ENCODE measurements at regions not wholly inside any gene's neighbourhood (a gene's known extent, or its start where the extent isn't known, plus 50 kb on each side); places are given as distances from the start of the nearest gene placed in this dataset.
"Not testable (repeated sequence)": the region's sequence is repeated elsewhere in the genome, so short reads cannot be mapped to it uniquely, and the experiment has no call there.

GRCh38 chr2:18077231-18077630, 198.8 kb downstream of the KCNS3 start:
- DNase-seq (ENCODE audit: low read depth): no peak
- no peak overlapping the region for H3K4me3 ChIP-seq (ENCODE audit: low read depth, low read length)

DNA sequence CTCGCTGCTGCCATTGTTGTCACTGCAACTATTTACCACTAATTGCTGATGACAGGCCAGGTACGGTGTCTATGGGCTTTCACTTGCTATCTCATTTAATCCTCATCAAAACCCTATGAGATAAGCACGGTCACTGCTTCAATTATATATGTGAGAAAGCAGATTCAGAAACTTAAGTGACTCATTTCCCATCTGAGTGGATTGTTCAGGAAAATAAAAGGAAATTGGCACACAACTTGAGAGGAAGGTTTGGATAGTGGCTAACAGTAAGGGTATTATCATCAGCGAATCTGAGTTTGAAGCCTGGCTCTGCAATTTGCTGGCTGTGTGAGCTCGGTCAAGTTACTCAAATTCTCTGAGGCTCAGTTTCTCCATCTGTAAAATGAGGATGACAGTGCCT, 196.0 kb downstream of the KCNS3 start:
- no peak for DNase-seq (ENCODE audit: low read depth)
- no peak overlapping the region for H3K4me3 ChIP-seq (ENCODE audit: low read depth, low read length)

GRCh38 chr2:18073601-18074000, 195.1 kb downstream of the KCNS3 start:
- no peak overlapping the region for H3K4me3 ChIP-seq (ENCODE audit: low read depth, low read length)
- no peak for DNase-seq (ENCODE audit: low read depth)

GRCh38 chr2:18067588-18068384, 189.3 kb downstream of the KCNS3 start:
- no peak overlapping the region for H3K4me3 ChIP-seq (ENCODE audit: low read depth, low read length)

GRCh38 chr2:18066894-18067293, 188.4 kb downstream of the KCNS3 start:
- DNase-seq (ENCODE audit: low read depth): no peak
- no peak overlapping the region for H3K4me3 ChIP-seq (ENCODE audit: low read depth, low read length)

More at GRCh38 chr2:18067588-18068384, 189.3 kb downstream of the KCNS3 start:
- DNase-seq (ENCODE audit: low read depth): no peak

- no peak for DNase-seq (ENCODE audit: low read depth)
- H3K4me3 ChIP-seq (ENCODE audit: low read depth, low read length): no peak overlapping the region
Observed at GRCh38 chr2:18066066-18066465, 187.6 kb downstream of the KCNS3 start.

DNA sequence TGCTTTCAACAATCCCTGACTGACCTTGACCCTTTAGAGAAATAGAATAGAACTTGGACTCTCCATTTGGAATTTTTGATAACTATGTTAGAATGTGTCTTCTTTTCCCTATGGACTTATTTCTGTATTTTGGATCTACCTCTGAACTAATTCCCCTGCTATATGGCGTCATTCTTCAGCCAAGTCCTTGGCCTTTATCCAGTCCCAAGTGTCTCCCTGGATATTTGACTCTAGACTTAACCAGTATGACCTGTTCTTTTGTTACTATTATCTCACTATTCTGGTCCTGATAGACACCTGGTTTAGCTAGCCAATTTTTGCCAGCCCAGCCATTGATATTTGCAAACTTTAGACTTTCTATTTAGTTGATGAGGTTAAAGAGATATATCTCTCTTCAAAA, 186.8 kb downstream of the KCNS3 start:
- DNase-seq (ENCODE audit: low read depth): no peak
- H3K4me3 ChIP-seq (ENCODE audit: low read depth, low read length): no peak overlapping the region

DNA sequence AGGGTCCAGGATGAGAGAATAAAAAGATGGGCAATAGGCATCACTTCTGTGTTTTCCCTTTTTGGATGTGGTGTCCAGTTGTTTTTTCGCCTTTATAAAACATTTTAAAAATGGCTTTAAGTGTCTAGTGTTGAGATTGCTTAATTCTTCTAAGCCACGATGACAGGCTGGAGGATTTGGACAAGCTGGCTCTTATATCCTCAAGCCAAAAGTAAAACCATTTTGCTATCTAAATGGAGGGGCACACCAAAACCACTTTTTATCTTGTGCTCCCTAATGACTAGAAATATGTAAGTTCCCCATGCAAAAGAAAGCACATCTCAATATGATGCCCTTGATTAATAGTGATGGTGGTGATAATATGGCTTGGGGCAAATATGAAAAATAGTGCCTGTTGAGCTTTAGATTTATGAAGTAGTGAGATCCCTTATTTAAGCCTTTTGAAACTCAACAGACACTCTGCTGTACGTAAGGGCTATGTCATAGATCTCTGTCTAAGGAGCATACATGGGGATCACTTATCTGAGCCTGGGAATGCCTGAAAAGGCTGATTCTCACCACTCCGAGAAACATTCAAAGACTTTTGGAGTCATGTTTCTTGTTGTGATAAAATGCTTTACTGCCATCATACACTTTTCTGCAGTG, 185.5 kb downstream of the KCNS3 start:
- no peak overlapping the region for H3K4me3 ChIP-seq (ENCODE audit: low read depth, low read length)
- DNase-seq (ENCODE audit: low read depth): no peak

GRCh38 chr2:18062892-18063291, 184.4 kb downstream of the KCNS3 start:
- H3K4me3 ChIP-seq (ENCODE audit: low read depth, low read length): no peak overlapping the region
- DNase-seq (ENCODE audit: low read depth): no peak

- DNase-seq (ENCODE audit: low read depth): no peak
- H3K4me3 ChIP-seq (ENCODE audit: low read depth, low read length): no peak overlapping the region
Observed at GRCh38 chr2:18061717-18062116, 183.2 kb downstream of the KCNS3 start.

DNA sequence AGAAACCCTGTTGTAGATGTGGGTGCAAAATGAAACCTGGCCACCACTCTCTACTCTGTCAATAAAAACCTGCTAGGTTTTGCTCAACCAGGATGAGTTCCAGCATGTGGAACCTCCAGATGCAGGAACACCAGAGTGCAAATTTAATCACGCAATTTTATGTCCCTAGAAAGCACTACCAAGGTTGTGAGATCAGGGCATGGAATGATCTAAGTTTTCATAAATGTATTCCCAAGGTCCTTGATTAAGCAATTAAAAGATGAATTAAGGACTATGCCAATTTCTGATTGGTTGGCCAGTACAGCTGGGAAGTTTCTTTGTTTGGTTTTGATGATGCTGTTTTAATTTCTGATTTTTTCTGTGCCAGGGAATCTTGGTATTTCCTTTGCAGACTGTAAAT, 179.2 kb downstream of the KCNS3 start:
- DNase-seq (ENCODE audit: low read depth): no peak
- no peak overlapping the region for H3K4me3 ChIP-seq (ENCODE audit: low read depth, low read length)

DNA sequence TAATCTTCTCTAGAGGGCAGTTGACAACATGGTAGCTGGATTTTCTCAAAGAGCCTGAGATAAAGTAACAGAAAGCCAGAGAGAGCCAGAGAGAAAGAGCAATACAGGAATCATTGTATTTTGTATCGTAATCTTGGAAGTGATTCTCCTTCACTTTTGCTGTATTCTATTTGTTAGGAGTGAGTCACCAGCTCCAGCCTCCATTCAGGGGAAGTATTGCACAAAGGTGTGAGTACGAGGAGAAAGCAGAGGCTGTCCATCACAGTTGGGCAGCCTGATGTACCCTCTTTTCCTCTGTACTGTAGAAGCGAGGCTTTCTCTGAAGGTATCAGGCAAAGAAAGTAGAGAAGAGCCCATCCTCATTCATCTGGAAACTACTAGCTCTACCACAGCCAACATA, 176.8 kb downstream of the KCNS3 start:
- no peak overlapping the region for H3K4me3 ChIP-seq (ENCODE audit: low read depth, low read length)
- no peak for DNase-seq (ENCODE audit: low read depth)

- DNase-seq (ENCODE audit: low read depth): no peak
- H3K4me3 ChIP-seq (ENCODE audit: low read depth, low read length): no peak overlapping the region
Observed at GRCh38 chr2:18050001-18050400, 171.5 kb downstream of the KCNS3 start.

DNA sequence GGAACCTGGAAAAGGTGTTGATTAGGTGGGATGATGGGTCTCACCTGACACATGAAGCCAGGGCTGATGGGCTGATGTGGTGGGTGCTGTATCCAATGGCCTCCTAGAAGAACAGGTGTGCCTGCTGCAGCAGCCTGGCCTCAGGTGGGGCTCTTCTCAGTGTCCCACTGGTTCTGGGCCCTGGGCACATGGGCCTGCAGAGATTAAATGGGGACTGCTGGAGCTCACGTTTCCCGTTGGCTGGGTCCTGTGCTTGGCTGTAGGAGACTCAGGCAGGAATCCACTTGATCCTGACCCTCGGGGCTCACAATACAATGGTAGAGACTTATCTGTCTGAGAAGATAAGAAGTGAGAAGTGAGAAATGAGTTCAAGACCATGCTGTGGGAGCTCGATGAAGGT, 170.9 kb downstream of the KCNS3 start:
- H3K4me3 ChIP-seq (ENCODE audit: low read depth, low read length): no peak overlapping the region
- no peak for DNase-seq (ENCODE audit: low read depth)

GRCh38 chr2:18047896-18048657, 169.6 kb downstream of the KCNS3 start:
- no peak for DNase-seq (ENCODE audit: low read depth)
- H3K4me3 ChIP-seq (ENCODE audit: low read depth, low read length): no peak overlapping the region

GRCh38 chr2:18047213-18047611, 168.7 kb downstream of the KCNS3 start:
- H3K4me3 ChIP-seq (ENCODE audit: low read depth, low read length): no peak overlapping the region
- DNase-seq (ENCODE audit: low read depth): peak; percentile 19

DNA sequence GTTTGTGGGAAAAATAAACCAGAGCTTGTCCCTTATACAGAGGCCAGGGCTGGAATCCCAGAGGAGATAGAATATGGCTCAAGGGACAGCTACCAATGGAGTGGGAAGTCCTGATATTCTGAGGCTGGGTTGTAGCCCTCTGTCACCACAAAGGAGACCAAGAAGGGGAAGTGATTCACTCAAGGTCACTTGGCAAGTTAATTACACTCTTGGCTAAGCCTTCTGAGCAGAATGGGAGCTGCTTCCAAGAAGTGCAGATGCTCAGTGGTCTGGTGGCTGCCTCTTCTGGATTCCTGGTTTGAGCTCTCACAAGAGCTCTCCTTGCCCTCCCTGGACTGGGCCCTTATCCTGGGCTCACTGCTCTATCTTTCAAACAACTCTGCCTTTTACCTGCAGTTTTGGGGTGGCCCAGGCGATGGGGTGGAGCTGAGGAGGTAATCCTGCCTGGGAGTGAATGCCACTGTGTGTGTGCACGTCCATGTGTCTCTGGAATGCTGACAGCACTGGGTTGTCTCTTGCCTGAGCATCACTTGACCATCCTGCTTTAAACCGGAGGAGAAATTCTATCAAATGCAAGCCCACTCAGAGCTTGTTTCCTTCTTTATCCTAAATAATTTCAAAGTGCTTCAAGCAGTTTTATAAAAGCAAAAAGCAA, 168.2 kb downstream of the KCNS3 start:
- no peak overlapping the region for H3K4me3 ChIP-seq (ENCODE audit: low read depth, low read length)
- DNase-seq (ENCODE audit: low read depth): peak; percentile 21

GRCh38 chr2:18046017-18046416, 167.6 kb downstream of the KCNS3 start:
- no peak for DNase-seq (ENCODE audit: low read depth)

GRCh38 chr2:18045230-18045629, 166.8 kb downstream of the KCNS3 start:
- DNase-seq (ENCODE audit: low read depth): no peak
- no peak overlapping the region for H3K4me3 ChIP-seq (ENCODE audit: low read depth, low read length)

More at GRCh38 chr2:18046017-18046416, 167.6 kb downstream of the KCNS3 start:
- H3K4me3 ChIP-seq (ENCODE audit: low read depth, low read length): no peak overlapping the region

DNA sequence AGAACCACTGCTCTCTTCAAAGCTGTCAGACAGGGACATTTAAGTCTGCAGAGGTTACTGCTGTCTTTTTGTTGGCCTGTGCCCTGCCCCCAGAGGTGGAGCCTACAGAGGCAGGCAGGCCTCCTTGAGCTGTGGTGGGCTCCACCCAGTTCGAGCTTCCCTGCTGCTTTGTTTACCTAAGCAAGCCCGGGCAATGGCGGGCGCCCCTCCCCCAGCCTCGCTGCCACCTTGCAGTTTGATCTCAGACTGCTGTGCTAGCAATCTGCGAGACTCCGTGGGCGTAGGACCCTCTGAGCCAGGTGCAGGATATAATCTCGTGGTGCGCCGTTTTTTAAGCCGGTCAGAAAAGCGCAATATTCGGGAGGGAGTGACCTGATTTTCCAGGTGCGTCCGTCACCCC, 138.9 kb downstream of the KCNS3 start:
- not testable (repeated sequence) for H3K4me3 ChIP-seq (ENCODE audit: low read depth, low read length); DNase-seq (ENCODE audit: low read depth)

All from skeletal muscle cell (primary cell).